ENCODE measurements at regions not wholly inside any gene's neighbourhood (a gene's known extent, or its start where the extent isn't known, plus 50 kb on each side); places are given as distances from the start of the nearest gene placed in this dataset.

DNA sequence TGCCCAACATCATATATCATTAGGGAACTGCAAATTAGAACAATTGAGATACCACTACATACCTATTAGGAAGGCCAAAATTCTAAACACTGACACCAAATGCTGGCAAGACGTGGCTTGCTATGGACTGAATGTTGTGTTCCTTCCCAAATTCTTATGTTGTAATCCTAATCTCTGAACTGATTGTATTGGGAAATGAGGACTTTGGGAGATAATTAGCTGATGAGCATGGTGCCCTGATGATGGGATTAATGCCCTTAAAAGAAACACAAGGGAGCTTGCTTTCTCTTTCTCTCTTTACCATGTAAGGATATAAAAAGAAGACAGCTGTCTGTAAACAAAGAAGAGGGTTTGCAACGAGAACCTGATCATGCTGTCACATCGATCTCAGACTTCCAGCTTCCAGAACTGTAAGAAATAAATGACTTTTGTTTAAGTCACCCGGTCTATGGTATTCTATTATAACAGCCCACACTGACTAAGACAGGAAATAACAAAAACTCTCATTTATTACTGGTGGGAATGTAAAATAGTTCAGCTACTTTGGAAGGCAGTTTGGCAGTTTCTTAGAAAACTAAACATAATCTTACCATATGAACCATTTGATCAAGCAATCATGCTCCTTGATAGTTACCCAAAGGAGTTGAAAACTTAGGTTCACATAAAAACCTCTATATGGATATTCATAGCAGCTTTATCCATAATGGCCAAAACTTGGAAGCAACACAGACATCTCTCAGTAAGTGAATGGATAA, 458.3 kb upstream of the CBLB start:
- no peak for FAIRE-seq
- TF ChIP-seq POU2F2 (IDR thresholded peaks at IDR 0.05; ENCODE audit: low read depth, low read length) (no peak), POLR2AphosphoS5 (IDR thresholded peaks at IDR 0.05; ENCODE audit: low read depth, low read length) (no peak), SPI1 (IDR thresholded peaks at IDR 0.05; ENCODE audit: low read depth, low read length) (no peak), TAF1 (IDR thresholded peaks at IDR 0.05; ENCODE audit: low read depth, low read length) (no peak), POLR2A (IDR thresholded peaks at IDR 0.05; ENCODE audit: low read depth, low read length) (no peak)

DNA sequence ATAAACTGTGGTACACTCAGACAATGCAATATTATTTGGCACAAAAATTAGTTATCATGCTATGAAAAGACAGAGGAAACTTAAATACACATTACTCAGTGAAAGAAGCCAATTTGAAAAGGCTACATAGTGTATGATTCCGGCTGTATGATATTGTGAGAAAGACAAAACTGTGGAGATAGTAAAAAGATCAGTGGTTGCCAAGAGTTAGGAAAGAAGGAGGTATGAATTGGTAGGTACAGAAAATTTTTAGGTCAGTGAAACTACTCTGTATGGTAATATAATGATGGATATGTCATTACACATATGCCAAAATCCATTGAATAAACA, 458.8 kb upstream of the CBLB start:
- no peak for FAIRE-seq

More for the DNA sequence above, 458.3 kb upstream of the CBLB start:
- DNase-seq (ENCODE audit: insufficient read length, low spot score), result no peak

GRCh38 chr3:106328224-106328623, 459.4 kb upstream of the CBLB start:
- TF ChIP-seq TAF1 (IDR thresholded peaks at IDR 0.05; ENCODE audit: low read depth, low read length) (no peak), SPI1 (IDR thresholded peaks at IDR 0.05; ENCODE audit: low read depth, low read length) (no peak), POLR2AphosphoS5 (IDR thresholded peaks at IDR 0.05; ENCODE audit: low read depth, low read length) (no peak), POU2F2 (IDR thresholded peaks at IDR 0.05; ENCODE audit: low read depth, low read length) (no peak), POLR2A (IDR thresholded peaks at IDR 0.05; ENCODE audit: low read depth, low read length) (no peak), PAX5 (IDR thresholded peaks at IDR 0.05; ENCODE audit: insufficient read depth, low read length, severe bottlenecking) (no peak)
- FAIRE-seq (no peak), DNase-seq (ENCODE audit: insufficient read length, low spot score) (no peak)

More for the DNA sequence above, 458.8 kb upstream of the CBLB start:
- TF ChIP-seq POU2F2 (IDR thresholded peaks at IDR 0.05; ENCODE audit: low read depth, low read length), result no peak
- no peak for TF ChIP-seq POLR2A (IDR thresholded peaks at IDR 0.05; ENCODE audit: low read depth, low read length)
- TF ChIP-seq TAF1 (IDR thresholded peaks at IDR 0.05; ENCODE audit: low read depth, low read length), result no peak
- no peak for DNase-seq (ENCODE audit: insufficient read length, low spot score)

GRCh38 chr3:106329521-106329920, 460.7 kb upstream of the CBLB start:
- no peak for DNase-seq (ENCODE audit: insufficient read length, low spot score)
- FAIRE-seq, result peak; percentile 23
- no peak for TF ChIP-seq POLR2AphosphoS5 (IDR thresholded peaks at IDR 0.05; ENCODE audit: low read depth, low read length)
- TF ChIP-seq PAX5 (IDR thresholded peaks at IDR 0.05; ENCODE audit: insufficient read depth, low read length, severe bottlenecking), result no peak
- no peak for TF ChIP-seq SPI1 (IDR thresholded peaks at IDR 0.05; ENCODE audit: low read depth, low read length)
- no peak for TF ChIP-seq POLR2A (IDR thresholded peaks at IDR 0.05; ENCODE audit: low read depth, low read length)
- no peak for TF ChIP-seq TAF1 (IDR thresholded peaks at IDR 0.05; ENCODE audit: low read depth, low read length)
- TF ChIP-seq POU2F2 (IDR thresholded peaks at IDR 0.05; ENCODE audit: low read depth, low read length), result no peak

- TF ChIP-seq POLR2AphosphoS5 (IDR thresholded peaks at IDR 0.05; ENCODE audit: low read depth, low read length) (no peak), POLR2A (IDR thresholded peaks at IDR 0.05; ENCODE audit: low read depth, low read length) (no peak), POU2F2 (IDR thresholded peaks at IDR 0.05; ENCODE audit: low read depth, low read length) (no peak), SPI1 (IDR thresholded peaks at IDR 0.05; ENCODE audit: low read depth, low read length) (no peak), TAF1 (IDR thresholded peaks at IDR 0.05; ENCODE audit: low read depth, low read length) (no peak), PAX5 (IDR thresholded peaks at IDR 0.05; ENCODE audit: insufficient read depth, low read length, severe bottlenecking) (no peak)
- peak; percentile 5 for FAIRE-seq
- no peak for DNase-seq (ENCODE audit: insufficient read length, low spot score)
These were observed 462.8 kb upstream of the CBLB start for GRCh38 chr3:106331636-106332035.

DNA sequence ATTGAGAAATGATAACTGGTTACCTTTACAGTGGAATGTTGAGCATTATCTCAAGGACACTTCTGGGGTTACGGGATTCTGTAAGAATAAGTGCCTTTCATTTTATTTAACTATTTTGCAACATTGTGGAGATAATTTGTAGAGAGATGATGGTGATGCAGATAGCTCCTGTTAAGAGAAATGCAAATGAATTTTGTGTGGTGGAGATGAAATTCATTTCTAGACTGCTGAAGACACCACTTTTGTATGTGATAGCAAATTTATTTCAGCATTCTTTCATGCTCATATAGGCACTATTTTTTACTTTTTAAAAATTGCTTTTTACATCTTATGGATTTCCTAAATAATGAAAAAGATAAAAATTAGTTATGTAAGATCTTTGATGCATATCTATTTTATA, 463.3 kb upstream of the CBLB start:
- DNase-seq (ENCODE audit: insufficient read length, low spot score) (no peak), FAIRE-seq (no peak)
- TF ChIP-seq POLR2A (IDR thresholded peaks at IDR 0.05; ENCODE audit: low read depth, low read length) (no peak), PAX5 (IDR thresholded peaks at IDR 0.05; ENCODE audit: insufficient read depth, low read length, severe bottlenecking) (no peak), POLR2AphosphoS5 (IDR thresholded peaks at IDR 0.05; ENCODE audit: low read depth, low read length) (no peak), SPI1 (IDR thresholded peaks at IDR 0.05; ENCODE audit: low read depth, low read length) (no peak), TAF1 (IDR thresholded peaks at IDR 0.05; ENCODE audit: low read depth, low read length) (no peak), POU2F2 (IDR thresholded peaks at IDR 0.05; ENCODE audit: low read depth, low read length) (no peak)

DNA sequence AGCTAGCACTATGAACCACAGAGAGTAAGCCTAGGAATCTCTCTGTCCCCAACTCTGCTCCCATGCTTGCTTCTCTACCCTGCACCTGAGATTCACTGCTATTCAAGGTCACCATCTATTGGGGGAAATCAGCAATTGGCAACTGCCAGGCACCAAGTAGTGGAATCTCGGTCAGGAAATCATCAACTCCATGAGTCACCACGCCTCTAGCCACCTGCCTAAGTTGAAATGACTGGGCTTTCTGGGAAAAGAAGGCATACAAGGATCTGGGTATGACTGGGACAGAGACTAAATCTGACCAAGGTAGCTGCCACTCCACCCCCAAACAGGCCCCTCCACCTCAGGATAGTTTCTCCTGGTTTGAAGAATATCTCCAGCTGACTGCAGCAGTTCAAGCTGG, 464.1 kb upstream of the CBLB start:
- no peak for DNase-seq (ENCODE audit: insufficient read length, low spot score)
- FAIRE-seq, result peak; percentile 58
- TF ChIP-seq PAX5 (IDR thresholded peaks at IDR 0.05; ENCODE audit: insufficient read depth, low read length, severe bottlenecking), result no peak
- no peak for TF ChIP-seq POU2F2 (IDR thresholded peaks at IDR 0.05; ENCODE audit: low read depth, low read length)
- no peak for TF ChIP-seq SPI1 (IDR thresholded peaks at IDR 0.05; ENCODE audit: low read depth, low read length)
- no peak for TF ChIP-seq TAF1 (IDR thresholded peaks at IDR 0.05; ENCODE audit: low read depth, low read length)
- TF ChIP-seq POLR2AphosphoS5 (IDR thresholded peaks at IDR 0.05; ENCODE audit: low read depth, low read length), result no peak
- no peak for TF ChIP-seq POLR2A (IDR thresholded peaks at IDR 0.05; ENCODE audit: low read depth, low read length)

GRCh38 chr3:106333911-106334618, 465.3 kb upstream of the CBLB start:
- FAIRE-seq (no peak), DNase-seq (ENCODE audit: insufficient read length, low spot score) (no peak)
- TF ChIP-seq POU2F2 (IDR thresholded peaks at IDR 0.05; ENCODE audit: low read depth, low read length), result no peak
- TF ChIP-seq TAF1 (IDR thresholded peaks at IDR 0.05; ENCODE audit: low read depth, low read length), result no peak
- no peak for TF ChIP-seq SPI1 (IDR thresholded peaks at IDR 0.05; ENCODE audit: low read depth, low read length)
- TF ChIP-seq POLR2A (IDR thresholded peaks at IDR 0.05; ENCODE audit: low read depth, low read length), result no peak
- no peak for TF ChIP-seq PAX5 (IDR thresholded peaks at IDR 0.05; ENCODE audit: insufficient read depth, low read length, severe bottlenecking)
- TF ChIP-seq POLR2AphosphoS5 (IDR thresholded peaks at IDR 0.05; ENCODE audit: low read depth, low read length), result no peak

- DNase-seq (ENCODE audit: insufficient read length, low spot score), result no peak
- FAIRE-seq, result no peak
- TF ChIP-seq PAX5 (IDR thresholded peaks at IDR 0.05; ENCODE audit: insufficient read depth, low read length, severe bottlenecking) (no peak), POU2F2 (IDR thresholded peaks at IDR 0.05; ENCODE audit: low read depth, low read length) (no peak), POLR2A (IDR thresholded peaks at IDR 0.05; ENCODE audit: low read depth, low read length) (no peak), TAF1 (IDR thresholded peaks at IDR 0.05; ENCODE audit: low read depth, low read length) (no peak), SPI1 (IDR thresholded peaks at IDR 0.05; ENCODE audit: low read depth, low read length) (no peak), POLR2AphosphoS5 (IDR thresholded peaks at IDR 0.05; ENCODE audit: low read depth, low read length) (no peak)
These were observed 467.8 kb upstream of the CBLB start for GRCh38 chr3:106336619-106337018.

All from GM12891 (cell line).